Endothelial cell of umbilical vein (primary cell): ENCODE measurements at regions not wholly inside any gene's neighbourhood (a gene's known extent, or its start where the extent isn't known, plus 50 kb on each side); places are given as distances from the start of the nearest gene placed in this dataset.

Source experiments
- BruUV-seq: library from RNA; stranded (reverse); fragments of 400-500 nt; replicated peaks from 2 replicates; lab custom pipeline; 2021; lab: Mats Ljungman, UMichigan
- CTCF ChIA-PET: fragments of 300-600, 350-600 bp; sonication (Branson Sonifier 250); formaldehyde crosslinking; loops from one replicate; lab custom pipeline; 2021; ENCODE audit warnings: antibody characterized with exemption, inconsistent platforms; lab: Charles Lee
- POLR2A ChIA-PET: fragments of 300-600, 350-600 bp; sonication (Branson Sonifier 250); formaldehyde crosslinking; loops from one replicate; lab custom pipeline; 2021; ENCODE audit warnings: antibody characterized with exemption, inconsistent platforms; lab: Charles Lee
- DNase-seq: peaks from one replicate; pipeline ENCODE4 v3.0.0-alpha.2; 2011; ENCODE audit warnings: low read depth, low spot score
- FAIRE-seq: peaks from 2 replicates; lab custom pipeline; 2011; peaks lifted over from hg19 to GRCh38; lab: Jason Lieb, UNC
- H2AFZ ChIP-seq: 2 replicates; pipeline ENCODE4 v1.6.0; 2012; ENCODE audit warnings: low read depth, low read length, control low read depth, inconsistent platforms
- H3K27ac ChIP-seq: 2 replicates; pipeline ENCODE4 v1.5.1; 2011; ENCODE audit warnings: low read depth, mild to moderate bottlenecking, control low read depth, low read length, moderate library complexity; ENCODE audit not compliant: insufficient read depth
- H3K27me3 ChIP-seq, 2 experiments: 2 replicates each; pipeline versions ENCODE4 v1.6.0 to v1.6.1; 2011; ENCODE audit warnings: low read length in 2 of 2, mixed read lengths in 1 of 2; ENCODE audit not compliant: control insufficient read depth in 2 of 2, insufficient read depth in 2 of 2
- H3K36me3 ChIP-seq, 2 experiments: 2 replicates in 1 of 2; 3 replicates in 1 of 2; pipeline ENCODE4 v1.5.1; 2011; ENCODE audit warnings: low read length in 2 of 2, mild to moderate bottlenecking in 1 of 2, moderate library complexity in 1 of 2; ENCODE audit not compliant: control insufficient read depth in 2 of 2, insufficient read depth in 2 of 2; ENCODE audit errors: extremely low read depth in 1 of 2
- H3K4me1 ChIP-seq: 3 replicates; pipeline ENCODE4 v1.5.1; 2011; ENCODE audit warnings: mild to moderate bottlenecking, low read length; ENCODE audit not compliant: control insufficient read depth, insufficient read depth; ENCODE audit errors: extremely low read depth
- H3K4me2 ChIP-seq: 2 replicates; pipeline ENCODE4 v1.6.1; 2011; ENCODE audit warnings: low read length, control low read depth, mixed read lengths; ENCODE audit not compliant: insufficient read depth
- H3K4me3 ChIP-seq, 3 experiments: fragments of 200-600 bp in 1 of 3; sonication (generic), shearing (Covaris generic) in 1 of 3; replicated peaks in 1 of 3; 2 replicates each; pipeline ENCODE4 v1.5.1; 2011 to 2016; ENCODE audit warnings: control low read depth in 3 of 3, low read length in 3 of 3, mild to moderate bottlenecking in 2 of 3, inconsistent platforms in 1 of 3, low read depth in 1 of 3, moderate library complexity in 1 of 3; ENCODE audit not compliant: insufficient read depth in 1 of 3
- H3K79me2 ChIP-seq: 2 replicates; pipeline ENCODE4 v1.6.0; 2012; ENCODE audit warnings: low read length, inconsistent platforms; ENCODE audit not compliant: control insufficient read depth, insufficient read depth
- H3K9ac ChIP-seq: replicated peaks from 2 replicates; pipeline ENCODE3; 2011; ENCODE audit warnings: low read length, control low read depth; ENCODE audit not compliant: insufficient read depth; ENCODE audit errors: extremely low read depth
- H3K9me1 ChIP-seq: replicated peaks from 3 replicates; pipeline ENCODE4 v1.6.0; 2011; ENCODE audit warnings: mild to moderate bottlenecking, low read length; ENCODE audit not compliant: control insufficient read depth, insufficient read depth; ENCODE audit errors: extremely low read depth
- H3K9me3 ChIP-seq: replicated peaks from 2 replicates; pipeline ENCODE4 v1.5.1; 2012; ENCODE audit warnings: low read length, inconsistent platforms; ENCODE audit not compliant: control insufficient read depth, insufficient read depth
- H4K20me1 ChIP-seq: replicated peaks from 2 replicates; pipeline ENCODE3; 2011; ENCODE audit warnings: mild to moderate bottlenecking, low read length; ENCODE audit not compliant: control insufficient read depth, insufficient read depth; ENCODE audit errors: extremely low read depth
- CTCF ChIP-seq, 2 donors: IDR thresholded peaks; 1 replicate in 1 of 2; 2 replicates in 1 of 2; pipeline ENCODE4 v1.5.1; 2011; ENCODE audit warnings: low read length in 2 of 2, mild to moderate bottlenecking in 2 of 2, moderate library complexity in 2 of 2, control low read depth in 1 of 2, inconsistent platforms in 1 of 2, low read depth in 1 of 2; ENCODE audit not compliant: insufficient read depth in 1 of 2; ENCODE audit errors: extremely low read depth in 1 of 2
- EZH2 ChIP-seq: IDR thresholded peaks from 2 replicates; pipeline ENCODE4 v1.6.1; 2012; ENCODE audit warnings: borderline replicate concordance, low read depth, mild to moderate bottlenecking, moderate library complexity, low read length, inconsistent platforms; ENCODE audit not compliant: severe bottlenecking
- FOS ChIP-seq: IDR thresholded peaks from 2 replicates; pipeline ENCODE4 v1.6.1; 2011; ENCODE audit warnings: mild to moderate bottlenecking, low read length, moderate library complexity, borderline replicate concordance; ENCODE audit not compliant: insufficient read depth
- GATA2 ChIP-seq: IDR thresholded peaks from 2 replicates; pipeline ENCODE4 v1.7.0; 2011; ENCODE audit warnings: low read depth, mild to moderate bottlenecking, moderate library complexity, mixed read lengths, low read length; ENCODE audit not compliant: insufficient read length, insufficient read depth
- JUN ChIP-seq: IDR thresholded peaks from 2 replicates; pipeline ENCODE4 v1.6.1; 2011; ENCODE audit warnings: borderline replicate concordance, low read depth; ENCODE audit not compliant: insufficient read length, insufficient read depth
- MYC ChIP-seq: IDR thresholded peaks from one replicate; pipeline ENCODE4 v1.6.1; 2011; ENCODE audit warnings: mild to moderate bottlenecking, low read depth, low read length
- POLR2A ChIP-seq: IDR thresholded peaks from 2 replicates; pipeline ENCODE4 v1.6.1; 2012; ENCODE audit warnings: low read depth, mild to moderate bottlenecking, control low read depth, low read length
- POLR2AphosphoS5 ChIP-seq: IDR thresholded peaks from 2 replicates; pipeline ENCODE4 v1.6.1; 2012; ENCODE audit warnings: low read depth, mild to moderate bottlenecking, control low read depth, low read length, moderate library complexity; ENCODE audit not compliant: insufficient read depth
- dilution Hi-C: fragments of 300-500 bp; cut with MboI; formaldehyde crosslinking; loops from one replicate; pipeline ENCODE4 v1.15.0; 2019; ENCODE audit warnings: low sequenced_read_pairs; ENCODE audit not compliant: extremely low pct_ligation_motif_present
- intact Hi-C: fragments of 100-400 bp; cut with micrococcal nuclease; formaldehyde crosslinking; loops from one replicate; pipeline ENCODE4 v1.10.0; 2022
- TF ChIP-seq, protein P1 (sequence below): IDR thresholded peaks from 2 replicates; pipeline ENCODE4 v1.6.1; 2011; ENCODE audit not compliant: insufficient read depth, insufficient read length

- DNase-seq (no peak), FAIRE-seq (no peak)
- no peak overlapping the region for H3K9ac ChIP-seq
- no TSS peak for BruUV-seq
- H3K4me2 ChIP-seq, result no peak overlapping the region
- dilution Hi-C loops, result no loop called here
- peaks cover 5% of the 10 kb centered on the region for H3K4me1 ChIP-seq
- H3K4me3 ChIP-seq, result no peak overlapping the region
- no peaks in the 10 kb centered on the region for H3K9me1 ChIP-seq
- H3K27me3 ChIP-seq, result no peaks in the 10 kb centered on the region
- no peaks in the 10 kb centered on the region for H3K79me2 ChIP-seq
- TF ChIP-seq GATA2, result no peak
- TF ChIP-seq FOS, result peak; percentile 35
- H3K9me3 ChIP-seq, result no peaks in the 10 kb centered on the region
- CTCF ChIA-PET, result interaction anchor here (1.0 to 5.3 kb wide), 4 partner anchors 71 to 166 kb away, joined by 3 to 93 read pairs (median 59); no protein-coding TSS in a partner anchor
- POLR2A ChIA-PET, result no interaction called here
- H3K27ac ChIP-seq, result no peak overlapping the region
- H3K36me3 ChIP-seq, result no peaks in the 10 kb centered on the region
- H4K20me1 ChIP-seq, result no peaks in the 10 kb centered on the region
- no peak overlapping the region for H2AFZ ChIP-seq
- intact Hi-C loops, result no loop called here
Measured at GRCh38 chr17:77328823-77329740, 188.3 kb downstream of the SEC14L1 start.

DNA sequence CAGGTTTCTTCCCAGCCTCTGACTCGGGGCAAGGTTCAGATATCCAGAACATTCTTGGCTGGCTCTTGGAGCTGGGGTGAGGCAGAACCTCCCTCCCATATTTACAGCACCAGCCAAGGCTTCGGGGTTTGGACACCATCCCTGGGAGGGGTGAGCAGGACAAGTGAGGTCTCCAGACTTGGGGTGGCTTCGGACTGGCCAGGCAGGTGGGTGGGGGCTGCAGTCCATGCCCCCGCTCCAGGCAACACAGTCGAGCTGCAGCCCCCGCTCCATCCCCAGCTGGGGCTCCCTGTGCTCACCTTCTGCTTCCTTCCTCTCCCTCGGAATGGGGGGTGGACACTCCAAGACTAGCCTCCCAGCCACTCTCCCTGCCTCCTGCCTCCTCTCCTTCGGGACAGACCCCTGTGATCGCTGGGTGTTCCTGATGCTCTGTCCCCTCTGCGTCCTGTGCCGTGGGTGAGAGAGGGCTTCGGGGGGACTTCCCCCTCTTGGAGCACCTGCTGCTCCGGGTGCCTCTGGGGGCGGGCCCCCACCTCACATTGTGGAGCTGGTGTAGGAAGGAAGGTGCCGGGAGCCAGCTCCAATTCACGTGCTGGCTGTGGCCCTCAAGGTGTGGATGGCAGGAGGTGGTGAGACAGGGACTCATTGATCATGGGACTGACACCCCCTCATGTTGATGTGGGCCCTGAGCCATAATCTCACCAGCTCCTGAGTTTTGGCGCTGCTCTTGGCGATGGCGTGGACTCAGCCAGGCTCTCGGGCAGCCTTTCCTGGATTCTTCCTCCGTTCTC, 189.2 kb downstream of the SEC14L1 start:
- H3K4me1 ChIP-seq, result peaks cover 5% of the 10 kb centered on the region
- no TSS peak for BruUV-seq
- no peaks in the 10 kb centered on the region for H3K9me1 ChIP-seq
- dilution Hi-C loops, result no loop called here
- no peak overlapping the region for H3K27ac ChIP-seq
- H3K27me3 ChIP-seq, result no peaks in the 10 kb centered on the region
- ChIA-PET POLR2A (no interaction called here), CTCF (interaction anchor here (1.0 to 5.3 kb wide), 7 partner anchors 13 to 165 kb away, joined by 3 to 93 read pairs (median 29); no protein-coding TSS in a partner anchor)
- H3K79me2 ChIP-seq, result no peaks in the 10 kb centered on the region
- H2AFZ ChIP-seq, result no peak overlapping the region
- H4K20me1 ChIP-seq, result no peaks in the 10 kb centered on the region
- no peak for FAIRE-seq
- no peak overlapping the region for H3K4me2 ChIP-seq
- no peaks in the 10 kb centered on the region for H3K36me3 ChIP-seq
- no peaks in the 10 kb centered on the region for H3K9me3 ChIP-seq
- DNase-seq, result no peak
- H3K9ac ChIP-seq, result no peak overlapping the region
- intact Hi-C loops, result no loop called here
- no peak for TF ChIP-seq POLR2AphosphoS5
- no peak for TF ChIP-seq MYC
- TF ChIP-seq, protein P1, sequence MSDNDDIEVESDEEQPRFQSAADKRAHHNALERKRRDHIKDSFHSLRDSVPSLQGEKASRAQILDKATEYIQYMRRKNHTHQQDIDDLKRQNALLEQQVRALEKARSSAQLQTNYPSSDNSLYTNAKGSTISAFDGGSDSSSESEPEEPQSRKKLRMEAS, result no peak
- no peak for TF ChIP-seq GATA2
- no peak for TF ChIP-seq POLR2A
- no peak for TF ChIP-seq EZH2
- no peak for TF ChIP-seq CTCF (IDR thresholded peaks at IDR 0.05; ENCODE audit: extremely low read depth in 1 of 2, insufficient read depth in 1 of 2, low read depth in 1 of 2, low read length in 2 of 2)
- TF ChIP-seq FOS, result no peak
- TF ChIP-seq JUN, result no peak
- H3K4me3 ChIP-seq, result no peak overlapping the region
